H1 (cell line): ENCODE measurements at regions not wholly inside any gene's neighbourhood (a gene's known extent, or its start where the extent isn't known, plus 50 kb on each side); places are given as distances from the start of the nearest gene placed in this dataset.

Source experiments
- CTCF ChIA-PET: fragments of 300-600 bp; sonication (Branson Sonifier 250); formaldehyde crosslinking; loops from one replicate; lab custom pipeline; 2021; ENCODE audit not compliant: partially characterized antibody; lab: Charles Lee
- POLR2A ChIA-PET: fragments of 300-600 bp; sonication (Branson Sonifier 250); formaldehyde crosslinking; loops from one replicate; lab custom pipeline; 2021; ENCODE audit warnings: inconsistent platforms; ENCODE audit not compliant: partially characterized antibody; lab: Charles Lee
- DNase-seq, 2 experiments: peaks; one replicate each; pipeline versions ENCODE4 v3.0.0 to v3.0.0-alpha.2; 2010 to 2022; ENCODE audit warnings: low spot score in 2 of 2, low read depth in 1 of 2, mixed read lengths in 1 of 2
- FAIRE-seq: peaks from 2 replicates; lab custom pipeline; 2011; peaks lifted over from hg19 to GRCh38; lab: Jason Lieb, UNC
- H2AFZ ChIP-seq: 2 replicates; pipeline ENCODE4 v1.8.1; 2012; ENCODE audit warnings: low read length, inconsistent platforms
- H2AK5ac ChIP-seq: 2 replicates; pipeline ENCODE4 v1.6.1; 2013; ENCODE audit warnings: low read depth, low read length
- H2BK120ac ChIP-seq: replicated peaks from 2 replicates; pipeline ENCODE3; 2013; ENCODE audit warnings: low read depth, low read length, inconsistent platforms
- H2BK12ac ChIP-seq: 2 replicates; pipeline ENCODE4 v1.6.1; 2013; ENCODE audit warnings: low read depth, low read length
- H2BK15ac ChIP-seq: 2 replicates; pipeline ENCODE4 v1.6.1; 2013; ENCODE audit warnings: low read length
- H2BK20ac ChIP-seq: 2 replicates; pipeline ENCODE4 v1.6.1; 2013; ENCODE audit warnings: low read length
- H2BK5ac ChIP-seq: 2 replicates; pipeline ENCODE4 v1.6.1; 2013; ENCODE audit warnings: low read depth, low read length
- H3K14ac ChIP-seq: 2 replicates; pipeline ENCODE4 v1.6.1; 2013; ENCODE audit warnings: inconsistent platforms; ENCODE audit not compliant: insufficient read length
- H3K18ac ChIP-seq: 2 replicates; pipeline ENCODE4 v1.6.1; 2013; ENCODE audit warnings: low read length; ENCODE audit errors: extremely low read depth
- H3K23ac ChIP-seq: 2 replicates; pipeline ENCODE4 v1.6.1; 2013; ENCODE audit warnings: inconsistent platforms; ENCODE audit not compliant: insufficient read length
- H3K23me2 ChIP-seq: 2 replicates; pipeline ENCODE4 v1.6.1; 2013; ENCODE audit warnings: low read depth, low read length
- H3K27ac ChIP-seq: 2 replicates; pipeline ENCODE4 v1.6.1; 2011; ENCODE audit warnings: low read depth, low read length, inconsistent platforms
- H3K27me3 ChIP-seq, 4 experiments: replicated peaks in 1 of 4; 1 replicate in 1 of 4; 2 replicates in 3 of 4; pipeline versions ENCODE4 v1.6.1 to v1.8.1; 2011 to 2013; ENCODE audit warnings: low read length in 3 of 4, mild to moderate bottlenecking in 3 of 4, inconsistent platforms in 2 of 4, mixed read lengths in 2 of 4, moderate library complexity in 1 of 4; ENCODE audit not compliant: control insufficient read depth in 3 of 4, insufficient read depth in 3 of 4; ENCODE audit errors: extremely low read depth in 1 of 4
- H3K36me3 ChIP-seq, 4 experiments: 2 replicates each; pipeline versions ENCODE4 v1.6.1 to v1.8.1; 2011 to 2013; ENCODE audit warnings: mild to moderate bottlenecking in 4 of 4, low read length in 3 of 4, moderate library complexity in 2 of 4, control low read depth in 1 of 4, inconsistent platforms in 1 of 4; ENCODE audit not compliant: insufficient read depth in 4 of 4, control insufficient read depth in 2 of 4
- H3K4ac ChIP-seq: replicated peaks from 2 replicates; pipeline ENCODE3; 2013; ENCODE audit warnings: low read length, low read depth, mixed read lengths, inconsistent platforms; ENCODE audit not compliant: insufficient read length
- H3K4me1 ChIP-seq, 4 experiments: replicated peaks in 1 of 4; 1 replicate in 1 of 4; 2 replicates in 3 of 4; pipeline versions ENCODE4 v1.6.1 to v1.8.1; 2011 to 2013; ENCODE audit warnings: low read length in 3 of 4, inconsistent platforms in 2 of 4, mixed read lengths in 1 of 4; ENCODE audit not compliant: insufficient read depth in 4 of 4, control insufficient read depth in 3 of 4
- H3K4me2 ChIP-seq, 2 experiments: 2 replicates each; pipeline versions ENCODE4 v1.6.1 to v1.8.1; 2011 to 2013; ENCODE audit warnings: low read depth in 2 of 2, low read length in 2 of 2, control low read depth in 1 of 2, inconsistent platforms in 1 of 2, mild to moderate bottlenecking in 1 of 2; ENCODE audit not compliant: insufficient read depth in 1 of 2
- H3K4me3 ChIP-seq, 4 experiments: fragments of 200-600, 300-600 bp in 1 of 4; sonication (generic), shearing (Covaris generic), sonication (Bioruptor Twin) in 1 of 4; 2 replicates each; pipeline versions ENCODE4 v1.5.1 to v1.8.1; 2011 to 2016; ENCODE audit warnings: low read length in 4 of 4, low read depth in 3 of 4, control low read depth in 2 of 4, inconsistent platforms in 2 of 4, mild to moderate bottlenecking in 2 of 4, mixed read lengths in 1 of 4, moderate library complexity in 1 of 4; ENCODE audit not compliant: insufficient read depth in 2 of 4; ENCODE audit errors: extremely low read depth in 1 of 4
- H3K56ac ChIP-seq: replicated peaks from 2 replicates; pipeline ENCODE3; 2013; ENCODE audit warnings: low read depth, mild to moderate bottlenecking, mixed read lengths, low read length, inconsistent platforms; ENCODE audit not compliant: insufficient read length
- H3K79me1 ChIP-seq: 2 replicates; pipeline ENCODE4 v1.6.1; 2013; ENCODE audit warnings: low read depth, low read length, control low read depth
- H3K79me2 ChIP-seq, 2 experiments: 2 replicates each; pipeline versions ENCODE4 v1.6.1 to v1.8.1; 2012 to 2013; ENCODE audit warnings: low read length in 2 of 2, mild to moderate bottlenecking in 2 of 2, inconsistent platforms in 1 of 2; ENCODE audit not compliant: insufficient read depth in 2 of 2, control insufficient read depth in 1 of 2
- H3K9ac ChIP-seq, 4 experiments: replicated peaks in 1 of 4; 1 replicate in 1 of 4; 2 replicates in 3 of 4; pipeline versions ENCODE4 v1.6.1 to v1.8.1; 2011 to 2013; ENCODE audit warnings: low read depth in 3 of 4, low read length in 3 of 4, control low read depth in 2 of 4, mild to moderate bottlenecking in 2 of 4, moderate library complexity in 2 of 4, inconsistent platforms in 1 of 4; ENCODE audit errors: extremely low read depth in 1 of 4
- H3K9me3 ChIP-seq, 2 experiments: 2 replicates each; pipeline versions ENCODE4 v1.6.1 to v1.8.1; 2012 to 2013; ENCODE audit warnings: mild to moderate bottlenecking in 2 of 2, moderate library complexity in 2 of 2, control low read depth in 1 of 2, inconsistent platforms in 1 of 2, low read depth in 1 of 2, low read length in 1 of 2, mixed read lengths in 1 of 2; ENCODE audit not compliant: insufficient read depth in 2 of 2
- H4K20me1 ChIP-seq, 2 experiments: replicated peaks in 1 of 2; 2 replicates each; pipeline versions ENCODE3 to v1.8.1; 2011 to 2013; ENCODE audit warnings: inconsistent platforms in 2 of 2, low read length in 2 of 2, mild to moderate bottlenecking in 1 of 2; ENCODE audit not compliant: insufficient read depth in 2 of 2, control insufficient read depth in 1 of 2
- H4K5ac ChIP-seq: 2 replicates; pipeline ENCODE4 v1.6.1; 2013; ENCODE audit warnings: low read length, low read depth, mixed read lengths, inconsistent platforms; ENCODE audit not compliant: insufficient read length
- H4K8ac ChIP-seq: 2 replicates; pipeline ENCODE4 v1.8.0; 2013; ENCODE audit warnings: mild to moderate bottlenecking, moderate library complexity, low read length, inconsistent platforms; ENCODE audit not compliant: insufficient read depth; ENCODE audit errors: extremely low read depth
- H4K91ac ChIP-seq: replicated peaks from 2 replicates; pipeline ENCODE3; 2013; ENCODE audit warnings: low read length, mixed read lengths, inconsistent platforms; ENCODE audit not compliant: insufficient read length
- ASH2L ChIP-seq: fragments of 200-600, 300-600 bp; sonication (generic); IDR thresholded peaks from one replicate; pipeline ENCODE4 v1.7.1; 2017; ENCODE audit warnings: low read length
- EGR1 ChIP-seq: IDR thresholded peaks from 2 replicates; pipeline ENCODE4 v1.6.1; 2011; ENCODE audit warnings: low read depth, low read length, borderline replicate concordance
- NANOG ChIP-seq: IDR thresholded peaks from 2 replicates; pipeline ENCODE4 v1.6.1; 2011; ENCODE audit warnings: low read length, low read depth, mild to moderate bottlenecking, inconsistent platforms; ENCODE audit not compliant: insufficient read depth, poor library complexity, severe bottlenecking
- RXRA ChIP-seq: IDR thresholded peaks from 2 replicates; pipeline ENCODE4 v1.6.1; 2011; ENCODE audit warnings: low read depth, mild to moderate bottlenecking, low read length, moderate library complexity; ENCODE audit not compliant: insufficient read depth
- SIX5 ChIP-seq: IDR thresholded peaks from 2 replicates; pipeline ENCODE4 v1.6.1; 2011; ENCODE audit warnings: mild to moderate bottlenecking, low read depth, low read length
- WGBS, 2 experiments: shearing (Covaris generic) in 1 of 2; methylation state at CpG; one replicate each; pipeline versions ENCODE4 v1.1.6 to v1.1.7; 2013 to 2015; ENCODE audit warnings: low lambda C conversion rate in 2 of 2, mixed read lengths in 2 of 2, inconsistent platforms in 1 of 2, low coverage in 1 of 2, missing lambda C conversion rate in 1 of 2; ENCODE audit not compliant: insufficient replicate concordance in 2 of 2, insufficient coverage in 1 of 2, insufficient read length in 1 of 2; ENCODE audit errors: extremely low coverage in 1 of 2, missing lambda C conversion rate in 1 of 2; 5-methylcytosine and 5-hydroxymethylcytosine counted together
- TF ChIP-seq, protein P1 (sequence below): IDR thresholded peaks from 2 replicates; pipeline ENCODE4 v1.6.1; 2012; ENCODE audit warnings: low read length, inconsistent platforms

DNA sequence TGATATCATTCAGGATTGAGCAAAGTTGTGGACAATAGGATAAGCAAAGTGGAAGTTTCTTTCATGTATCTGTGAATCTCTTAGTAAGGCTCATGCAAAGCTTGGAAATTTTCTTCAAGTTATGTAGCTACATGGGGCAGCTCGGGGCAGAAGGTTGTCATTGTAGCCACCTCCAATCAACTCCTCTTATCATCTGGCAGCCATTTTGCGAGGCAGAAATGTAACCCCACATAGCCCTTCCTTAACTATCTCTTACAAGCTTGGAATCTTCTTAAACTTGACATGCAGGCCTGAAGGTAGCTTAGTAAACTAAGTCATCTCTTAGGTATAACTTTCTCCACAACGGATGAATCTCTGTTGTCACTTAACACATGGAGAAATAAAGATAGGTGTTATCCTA lies 392.8 kb downstream of the AASDHPPT start:
- Histone ChIP-seq H2BK15ac (no peak overlapping the region), H3K79me1 (no peaks in the 10 kb centered on the region), H3K9me3 (no peaks in the 10 kb centered on the region; a peak in 1 of 4 replicates), H2AK5ac (no peak overlapping the region), H3K27me3 (no peaks in the 10 kb centered on the region), H3K23ac (no peak overlapping the region), H3K4me2 (no peak overlapping the region), H4K91ac (no peak overlapping the region), H3K27ac (no peak overlapping the region), H4K20me1 (no peaks in the 10 kb centered on the region), H4K8ac (no peak overlapping the region), H3K23me2 (no peaks in the 10 kb centered on the region), H3K4me1 (no peaks in the 10 kb centered on the region), H2BK5ac (no peak overlapping the region), H3K56ac (no peak overlapping the region), H2BK12ac (no peak overlapping the region), H3K4ac (no peak overlapping the region), H3K9ac (no peak overlapping the region), H3K4me3 (no peak overlapping the region), H2BK120ac (no peak overlapping the region), H2BK20ac (no peak overlapping the region), H3K36me3 (no peaks in the 10 kb centered on the region), H2AFZ (no peak overlapping the region), H3K18ac (no peak overlapping the region), H4K5ac (no peak overlapping the region), H3K14ac (no peak overlapping the region), H3K79me2 (no peaks in the 10 kb centered on the region)
- TF ChIP-seq EGR1, result no peak
- TF ChIP-seq RXRA, result no peak
- no peak for TF ChIP-seq ASH2L
- TF ChIP-seq NANOG, result no peak
- TF ChIP-seq, protein P1, sequence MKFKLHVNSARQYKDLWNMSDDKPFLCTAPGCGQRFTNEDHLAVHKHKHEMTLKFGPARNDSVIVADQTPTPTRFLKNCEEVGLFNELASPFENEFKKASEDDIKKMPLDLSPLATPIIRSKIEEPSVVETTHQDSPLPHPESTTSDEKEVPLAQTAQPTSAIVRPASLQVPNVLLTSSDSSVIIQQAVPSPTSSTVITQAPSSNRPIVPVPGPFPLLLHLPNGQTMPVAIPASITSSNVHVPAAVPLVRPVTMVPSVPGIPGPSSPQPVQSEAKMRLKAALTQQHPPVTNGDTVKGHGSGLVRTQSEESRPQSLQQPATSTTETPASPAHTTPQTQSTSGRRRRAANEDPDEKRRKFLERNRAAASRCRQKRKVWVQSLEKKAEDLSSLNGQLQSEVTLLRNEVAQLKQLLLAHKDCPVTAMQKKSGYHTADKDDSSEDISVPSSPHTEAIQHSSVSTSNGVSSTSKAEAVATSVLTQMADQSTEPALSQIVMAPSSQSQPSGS, result no peak
- no peak for TF ChIP-seq SIX5
- DNase-seq (no peak), FAIRE-seq (no peak)
- ChIA-PET CTCF (interaction anchor here (0.7 to 0.9 kb wide), 2 partner anchors 11 to 49 kb away, joined by 3 to 4 read pairs; no protein-coding TSS in a partner anchor), POLR2A (no interaction called here)
- WGBS, 2 experiments, result 79% methylated on average over 3 of the region's 3 CpGs; no CpG with 5 or more reads in 1 of the 2 experiments
